ENCODE measurements at regions not wholly inside any gene's neighbourhood (a gene's known extent, or its start where the extent isn't known, plus 50 kb on each side); places are given as distances from the start of the nearest gene placed in this dataset.
A peak's percentile ranks its signal among the peaks of the same experiment; 100 is the strongest.

DNA sequence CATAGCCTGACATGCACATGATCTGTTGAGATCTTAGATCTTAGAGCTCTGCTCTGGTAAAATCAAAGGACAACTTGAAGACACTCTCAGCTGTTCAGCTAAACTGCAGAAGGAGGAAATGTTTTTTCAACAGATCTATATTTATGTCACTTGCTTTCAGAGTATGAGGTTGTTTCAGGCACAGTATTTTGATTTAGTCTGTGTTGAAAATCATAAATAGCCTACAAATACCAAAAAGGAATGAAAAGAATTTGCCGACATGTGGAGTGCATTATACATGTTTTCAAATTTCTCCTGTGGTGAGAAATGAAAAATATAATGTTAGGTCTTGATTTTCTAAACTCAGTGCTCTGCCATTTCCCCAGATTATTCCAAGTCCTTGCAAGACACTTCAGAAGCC lies 1118.4 kb downstream of the TBL1XR1 start:
- TF ChIP-seq, protein P1, sequence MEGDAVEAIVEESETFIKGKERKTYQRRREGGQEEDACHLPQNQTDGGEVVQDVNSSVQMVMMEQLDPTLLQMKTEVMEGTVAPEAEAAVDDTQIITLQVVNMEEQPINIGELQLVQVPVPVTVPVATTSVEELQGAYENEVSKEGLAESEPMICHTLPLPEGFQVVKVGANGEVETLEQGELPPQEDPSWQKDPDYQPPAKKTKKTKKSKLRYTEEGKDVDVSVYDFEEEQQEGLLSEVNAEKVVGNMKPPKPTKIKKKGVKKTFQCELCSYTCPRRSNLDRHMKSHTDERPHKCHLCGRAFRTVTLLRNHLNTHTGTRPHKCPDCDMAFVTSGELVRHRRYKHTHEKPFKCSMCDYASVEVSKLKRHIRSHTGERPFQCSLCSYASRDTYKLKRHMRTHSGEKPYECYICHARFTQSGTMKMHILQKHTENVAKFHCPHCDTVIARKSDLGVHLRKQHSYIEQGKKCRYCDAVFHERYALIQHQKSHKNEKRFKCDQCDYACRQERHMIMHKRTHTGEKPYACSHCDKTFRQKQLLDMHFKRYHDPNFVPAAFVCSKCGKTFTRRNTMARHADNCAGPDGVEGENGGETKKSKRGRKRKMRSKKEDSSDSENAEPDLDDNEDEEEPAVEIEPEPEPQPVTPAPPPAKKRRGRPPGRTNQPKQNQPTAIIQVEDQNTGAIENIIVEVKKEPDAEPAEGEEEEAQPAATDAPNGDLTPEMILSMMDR (conservative IDR thresholded peaks at IDR 0.05) = no peak
- no peak for TF ChIP-seq EZH2 (IDR thresholded peaks at IDR 0.05; ENCODE audit: low read depth)
- ChIA-PET POLR2A (ENCODE audit: unreplicated experiment) (no interaction called here), CTCF (no interaction called here)
- H4K20me1 ChIP-seq (ENCODE audit: insufficient read depth) = no peaks in the 10 kb centered on the region
- no peak overlapping the region for H2AFZ ChIP-seq
- H3F3A ChIP-seq (ENCODE audit: insufficient read depth, low read depth) = no peaks in the 10 kb centered on the region
- no peaks in the 10 kb centered on the region for H3K79me2 ChIP-seq (ENCODE audit: low read depth)
- no TSS peak for BruUV-seq (replicated peaks)
- no peaks in the 10 kb centered on the region for H3K27me3 ChIP-seq (ENCODE audit: insufficient read depth, low read depth)
- H3K27ac ChIP-seq = no peak overlapping the region
- H3K9me3 ChIP-seq (ENCODE audit: insufficient read depth, low read depth) = 0 out of 2 replicates have a peak, but pooled peaks cover 3% of the 10 kb centered on the region
- no peaks in the 10 kb centered on the region for H3K9me2 ChIP-seq (ENCODE audit: insufficient read depth)
- no peak overlapping the region for H3K4me2 ChIP-seq
- intact Hi-C loops (cut with micrococcal nuclease; ENCODE audit: unreplicated experiment) = no loop called here
- no peak for DNase-seq
- H3K4me3 ChIP-seq = no peak overlapping the region
- no peaks in the 10 kb centered on the region for H3K4me1 ChIP-seq (replicated peaks; ENCODE audit: insufficient read depth)
- H3K36me3 ChIP-seq (ENCODE audit: low read depth) = no peaks in the 10 kb centered on the region

DNA sequence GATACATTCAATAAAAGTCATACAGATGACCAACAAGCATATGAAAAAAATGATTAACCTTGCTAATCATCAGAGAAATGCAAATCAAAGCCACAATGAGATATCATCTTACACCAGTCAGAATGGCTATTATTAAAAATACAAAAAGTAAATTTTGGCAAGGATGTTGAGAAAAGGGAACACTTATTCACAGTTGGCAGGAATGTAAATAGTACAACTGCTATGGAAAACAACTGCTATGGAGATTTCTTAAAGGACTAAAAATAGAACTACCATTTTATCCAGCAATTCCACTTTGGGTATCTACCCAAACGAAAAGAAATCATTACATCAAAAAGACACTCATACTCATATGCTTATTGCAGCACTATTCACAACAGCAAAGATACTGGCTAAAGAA lies 1121.8 kb downstream of the TBL1XR1 start:
- TF ChIP-seq, protein P1 (conservative IDR thresholded peaks at IDR 0.05) = no peak
- TF ChIP-seq EZH2 (IDR thresholded peaks at IDR 0.05; ENCODE audit: low read depth) = no peak
- Histone ChIP-seq H3K79me2 (ENCODE audit: low read depth) (no peaks in the 10 kb centered on the region), H3K9me3 (ENCODE audit: insufficient read depth, low read depth) (0 out of 2 replicates have a peak, but pooled peaks cover 3% of the 10 kb centered on the region), H2AFZ (0 out of 2 replicates have a peak overlapping the region, but pooled peaks have one; percentile 21), H4K20me1 (ENCODE audit: insufficient read depth) (no peaks in the 10 kb centered on the region), H3F3A (ENCODE audit: insufficient read depth, low read depth) (no peaks in the 10 kb centered on the region), H3K27ac (no peak overlapping the region), H3K4me3 (no peak overlapping the region), H3K4me1 (replicated peaks; ENCODE audit: insufficient read depth) (no peaks in the 10 kb centered on the region), H3K4me2 (no peak overlapping the region), H3K36me3 (ENCODE audit: low read depth) (no peaks in the 10 kb centered on the region), H3K9me2 (ENCODE audit: insufficient read depth) (no peaks in the 10 kb centered on the region), H3K27me3 (ENCODE audit: insufficient read depth, low read depth) (no peaks in the 10 kb centered on the region)
- POLR2A ChIA-PET (ENCODE audit: unreplicated experiment) = no interaction called here
- DNase-seq = no peak
- intact Hi-C loops (cut with micrococcal nuclease; ENCODE audit: unreplicated experiment) = no loop called here
- CTCF ChIA-PET = no interaction called here
- BruUV-seq (replicated peaks) = no TSS peak

DNA sequence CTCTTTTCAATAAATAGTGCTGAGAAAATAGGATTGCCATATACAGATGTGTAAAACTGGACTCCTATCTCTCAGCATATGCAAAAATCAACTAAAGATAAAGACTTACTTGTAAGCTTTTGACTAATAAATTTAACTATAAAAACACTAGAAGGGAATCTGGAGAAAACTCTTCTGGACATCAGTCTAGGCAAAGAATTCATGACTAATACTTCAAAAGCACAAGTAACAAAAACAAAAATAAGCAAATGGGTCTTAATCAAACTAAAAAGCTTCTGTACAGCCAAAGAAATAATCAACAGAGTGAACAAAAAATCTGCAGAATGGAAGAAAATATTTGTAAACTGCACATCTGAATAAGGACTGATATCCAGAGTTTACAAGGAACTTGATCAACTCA lies 1122.2 kb downstream of the TBL1XR1 start:
- TF ChIP-seq, protein P1 (conservative IDR thresholded peaks at IDR 0.05) = no peak
- no peak for TF ChIP-seq EZH2 (IDR thresholded peaks at IDR 0.05; ENCODE audit: low read depth)
- H3K79me2 ChIP-seq (ENCODE audit: low read depth) = no peaks in the 10 kb centered on the region
- no peaks in the 10 kb centered on the region for H3K36me3 ChIP-seq (ENCODE audit: low read depth)
- no TSS peak for BruUV-seq (replicated peaks)
- H2AFZ ChIP-seq = no peak overlapping the region
- H3K4me2 ChIP-seq = no peak overlapping the region
- no peak overlapping the region for H3K27ac ChIP-seq
- H3K9me3 ChIP-seq (ENCODE audit: insufficient read depth, low read depth) = 0 out of 2 replicates have a peak, but pooled peaks cover 3% of the 10 kb centered on the region
- H3K4me1 ChIP-seq (replicated peaks; ENCODE audit: insufficient read depth) = no peaks in the 10 kb centered on the region
- ChIA-PET CTCF (no interaction called here), POLR2A (ENCODE audit: unreplicated experiment) (no interaction called here)
- no peaks in the 10 kb centered on the region for H4K20me1 ChIP-seq (ENCODE audit: insufficient read depth)
- H3K27me3 ChIP-seq (ENCODE audit: insufficient read depth, low read depth) = no peaks in the 10 kb centered on the region
- DNase-seq = no peak
- H3F3A ChIP-seq (ENCODE audit: insufficient read depth, low read depth) = no peaks in the 10 kb centered on the region
- no peak overlapping the region for H3K4me3 ChIP-seq
- intact Hi-C loops (cut with micrococcal nuclease; ENCODE audit: unreplicated experiment) = no loop called here
- H3K9me2 ChIP-seq (ENCODE audit: insufficient read depth) = no peaks in the 10 kb centered on the region

Data from PC-9 (cell line).